ENCODE measurements at regions not wholly inside any gene's neighbourhood (a gene's known extent, or its start where the extent isn't known, plus 50 kb on each side); places are given as distances from the start of the nearest gene placed in this dataset.

DNA sequence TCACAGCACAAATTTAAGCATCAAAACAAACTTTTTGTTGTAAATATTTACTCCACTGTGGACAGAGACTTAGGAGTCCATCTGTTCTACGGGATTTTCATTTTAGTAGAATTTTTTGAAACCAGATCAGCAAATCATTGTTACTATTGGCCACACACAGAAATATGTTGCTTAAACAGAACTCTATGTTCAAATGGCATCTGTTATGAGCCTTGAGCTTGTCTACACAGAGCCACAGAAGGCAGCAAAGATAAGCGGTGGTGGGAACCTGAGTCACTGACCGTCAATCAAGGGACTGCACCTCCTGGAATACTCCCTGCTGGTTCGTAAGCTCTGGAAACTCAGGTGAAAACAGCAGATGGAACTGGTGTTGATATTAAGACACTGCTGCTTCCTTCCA, 156.8 kb downstream of the TMEM200C start:
- H3K9me3 ChIP-seq, result no peaks in the 10 kb centered on the region
- no peaks in the 10 kb centered on the region for H3K27me3 ChIP-seq (ENCODE audit: low read depth)
- ATAC-seq, result no peak
- H3K27ac ChIP-seq, result no peak overlapping the region
- no peak for DNase-seq
- H3K36me3 ChIP-seq, result no peaks in the 10 kb centered on the region
- intact Hi-C loops (cut with DNase I), result no loop called here
- no peaks in the 10 kb centered on the region for H3K4me1 ChIP-seq
- H3K4me3 ChIP-seq, result no peak overlapping the region
- TF ChIP-seq, protein P1, sequence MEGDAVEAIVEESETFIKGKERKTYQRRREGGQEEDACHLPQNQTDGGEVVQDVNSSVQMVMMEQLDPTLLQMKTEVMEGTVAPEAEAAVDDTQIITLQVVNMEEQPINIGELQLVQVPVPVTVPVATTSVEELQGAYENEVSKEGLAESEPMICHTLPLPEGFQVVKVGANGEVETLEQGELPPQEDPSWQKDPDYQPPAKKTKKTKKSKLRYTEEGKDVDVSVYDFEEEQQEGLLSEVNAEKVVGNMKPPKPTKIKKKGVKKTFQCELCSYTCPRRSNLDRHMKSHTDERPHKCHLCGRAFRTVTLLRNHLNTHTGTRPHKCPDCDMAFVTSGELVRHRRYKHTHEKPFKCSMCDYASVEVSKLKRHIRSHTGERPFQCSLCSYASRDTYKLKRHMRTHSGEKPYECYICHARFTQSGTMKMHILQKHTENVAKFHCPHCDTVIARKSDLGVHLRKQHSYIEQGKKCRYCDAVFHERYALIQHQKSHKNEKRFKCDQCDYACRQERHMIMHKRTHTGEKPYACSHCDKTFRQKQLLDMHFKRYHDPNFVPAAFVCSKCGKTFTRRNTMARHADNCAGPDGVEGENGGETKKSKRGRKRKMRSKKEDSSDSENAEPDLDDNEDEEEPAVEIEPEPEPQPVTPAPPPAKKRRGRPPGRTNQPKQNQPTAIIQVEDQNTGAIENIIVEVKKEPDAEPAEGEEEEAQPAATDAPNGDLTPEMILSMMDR (IDR thresholded peaks at IDR 0.05), result no peak

DNA sequence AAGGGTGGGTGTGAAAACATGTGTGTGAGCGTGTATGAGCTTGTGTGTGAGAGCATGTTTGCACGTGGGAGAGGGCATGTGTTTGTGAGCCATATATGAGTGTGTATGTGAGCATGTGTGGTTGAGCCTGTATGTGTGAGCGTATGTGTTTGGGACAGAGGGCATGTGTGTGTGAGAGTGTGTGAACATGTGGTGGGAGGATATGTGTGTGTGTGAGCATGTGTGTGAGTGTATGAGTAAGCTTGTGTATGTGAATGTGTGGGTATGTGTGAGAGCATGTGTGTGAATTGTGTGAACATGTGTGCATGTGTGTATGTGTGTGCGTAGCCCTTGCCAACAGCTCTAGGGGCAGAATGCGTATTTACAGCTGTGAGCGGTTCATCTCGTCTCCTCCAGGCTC, 163.0 kb downstream of the TMEM200C start:
- ATAC-seq (no peak), DNase-seq (no peak)
- Histone ChIP-seq H3K4me1 (no peaks in the 10 kb centered on the region), H3K27ac (no peak overlapping the region), H3K27me3 (ENCODE audit: low read depth) (no peaks in the 10 kb centered on the region), H3K9me3 (no peaks in the 10 kb centered on the region), H3K36me3 (no peaks in the 10 kb centered on the region), H3K4me3 (no peak overlapping the region)
- intact Hi-C loops (cut with DNase I), result no loop called here
- TF ChIP-seq, protein P1 (IDR thresholded peaks at IDR 0.05), result no peak

DNA sequence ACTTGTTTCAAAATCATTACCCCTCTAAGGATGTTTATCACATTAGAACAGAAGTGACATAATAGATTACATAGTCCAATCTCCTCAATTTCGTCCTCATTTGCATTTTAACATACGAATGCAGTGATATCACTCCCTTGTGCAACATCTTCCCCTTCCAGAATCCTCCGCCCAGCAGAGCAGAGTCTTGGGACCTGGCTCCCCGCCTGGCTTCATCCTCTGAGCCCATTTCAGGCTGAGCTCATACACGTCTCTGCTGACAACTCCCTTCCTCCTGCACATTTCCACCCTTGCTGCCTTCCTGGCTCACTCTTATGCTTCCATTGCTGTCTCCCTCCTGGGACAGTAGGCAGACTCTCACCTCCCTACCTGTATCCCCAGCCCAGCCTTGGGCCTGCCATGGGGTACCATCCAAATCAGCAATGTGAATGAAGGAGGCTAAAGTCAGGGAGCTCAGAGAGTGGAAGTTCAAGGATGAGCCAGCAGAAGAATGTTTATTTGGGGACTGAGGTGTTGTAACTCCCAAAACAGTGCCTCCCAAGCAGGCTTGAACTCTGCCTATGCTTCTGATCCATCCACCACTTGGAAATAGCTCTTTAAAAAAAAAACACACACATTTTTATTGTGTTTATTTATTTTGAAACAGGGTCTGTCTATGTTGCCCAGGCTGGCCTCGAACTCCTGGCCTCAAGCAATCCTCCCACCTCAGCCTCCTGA, 165.2 kb downstream of the TMEM200C start:
- Histone ChIP-seq H3K4me1 (no peaks in the 10 kb centered on the region), H3K4me3 (no peak overlapping the region), H3K36me3 (no peaks in the 10 kb centered on the region), H3K9me3 (no peaks in the 10 kb centered on the region), H3K27ac (no peak overlapping the region), H3K27me3 (ENCODE audit: low read depth) (no peaks in the 10 kb centered on the region)
- TF ChIP-seq, protein P1 (IDR thresholded peaks at IDR 0.05), result no peak
- ATAC-seq (no peak), DNase-seq (no peak)
- intact Hi-C loops (cut with DNase I), result no loop called here

DNA sequence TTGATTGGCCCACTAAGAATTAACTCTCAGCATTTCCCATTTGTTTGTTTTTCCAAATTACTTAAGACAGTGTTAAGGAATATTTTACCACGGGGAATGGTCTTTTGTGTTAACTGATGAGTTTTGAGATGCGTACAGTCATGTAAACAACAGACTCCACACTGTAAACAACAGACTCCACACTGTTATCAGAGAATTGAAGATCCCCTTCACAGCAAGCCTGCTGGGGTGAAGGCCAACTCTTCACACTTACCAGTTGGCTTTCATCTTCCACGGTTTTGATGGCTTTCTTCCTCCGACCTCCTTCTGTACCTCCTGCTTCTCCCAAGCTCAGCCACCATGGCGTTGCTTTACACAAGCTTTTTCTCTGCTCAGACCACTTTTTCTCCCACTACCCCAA, 166.8 kb downstream of the TMEM200C start:
- intact Hi-C loops (cut with DNase I), result no loop called here
- Histone ChIP-seq H3K9me3 (no peaks in the 10 kb centered on the region), H3K4me1 (no peaks in the 10 kb centered on the region), H3K36me3 (no peaks in the 10 kb centered on the region), H3K27ac (no peak overlapping the region), H3K27me3 (ENCODE audit: low read depth) (no peaks in the 10 kb centered on the region), H3K4me3 (no peak overlapping the region)
- DNase-seq (no peak), ATAC-seq (no peak)
- TF ChIP-seq, protein P1 (IDR thresholded peaks at IDR 0.05), result no peak

GRCh38 chr18:5726011-5726410, 169.3 kb downstream of the TMEM200C start:
- Histone ChIP-seq H3K9me3 (no peaks in the 10 kb centered on the region), H3K4me1 (no peaks in the 10 kb centered on the region), H3K27ac (no peak overlapping the region), H3K4me3 (no peak overlapping the region), H3K36me3 (no peaks in the 10 kb centered on the region), H3K27me3 (ENCODE audit: low read depth) (no peaks in the 10 kb centered on the region)
- intact Hi-C loops (cut with DNase I), result no loop called here
- DNase-seq, result no peak
- ATAC-seq, result no peak
- TF ChIP-seq, protein P1 (IDR thresholded peaks at IDR 0.05), result no peak
